GM12865 (cell line): ENCODE measurements at regions not wholly inside any gene's neighbourhood (a gene's known extent, or its start where the extent isn't known, plus 50 kb on each side); places are given as distances from the start of the nearest gene placed in this dataset.

ENCODE experiments used
- DNase-seq: peaks from one replicate; pipeline ENCODE4 v3.0.0; 2010; ENCODE audit warnings: low read depth
- H3K4me3 ChIP-seq: 2 replicates; pipeline ENCODE4 v1.5.1; 2011; ENCODE audit warnings: mild to moderate bottlenecking, low read depth, low read length, control low read depth
- TF ChIP-seq, protein P1 (sequence below): IDR thresholded peaks from 2 replicates; pipeline ENCODE4 v1.5.1; 2011; ENCODE audit warnings: low read length, control low read depth, low read depth, inconsistent platforms; ENCODE audit not compliant: insufficient read depth; ENCODE audit errors: missing control alignments

DNA sequence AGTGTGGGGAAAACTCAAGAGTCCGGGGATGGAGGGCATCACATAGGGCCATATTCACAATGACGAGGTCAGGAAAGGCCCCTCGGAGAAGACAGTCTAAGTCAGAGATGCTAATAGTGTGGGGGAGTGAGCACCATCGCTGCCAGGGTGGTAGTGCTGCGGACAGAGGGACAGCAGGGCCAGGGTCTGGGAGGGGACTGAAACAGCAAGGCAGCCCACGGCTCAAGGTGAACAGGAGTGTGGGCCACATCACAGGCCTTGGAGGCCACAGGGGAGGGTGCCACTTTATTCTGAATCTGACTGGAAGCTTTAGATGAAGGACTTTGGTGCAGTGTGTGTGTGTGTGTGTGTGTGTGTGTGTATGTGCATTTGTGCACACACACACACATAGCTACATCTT lies 130.9 kb upstream of the GLI2 start:
- TF ChIP-seq, protein P1, sequence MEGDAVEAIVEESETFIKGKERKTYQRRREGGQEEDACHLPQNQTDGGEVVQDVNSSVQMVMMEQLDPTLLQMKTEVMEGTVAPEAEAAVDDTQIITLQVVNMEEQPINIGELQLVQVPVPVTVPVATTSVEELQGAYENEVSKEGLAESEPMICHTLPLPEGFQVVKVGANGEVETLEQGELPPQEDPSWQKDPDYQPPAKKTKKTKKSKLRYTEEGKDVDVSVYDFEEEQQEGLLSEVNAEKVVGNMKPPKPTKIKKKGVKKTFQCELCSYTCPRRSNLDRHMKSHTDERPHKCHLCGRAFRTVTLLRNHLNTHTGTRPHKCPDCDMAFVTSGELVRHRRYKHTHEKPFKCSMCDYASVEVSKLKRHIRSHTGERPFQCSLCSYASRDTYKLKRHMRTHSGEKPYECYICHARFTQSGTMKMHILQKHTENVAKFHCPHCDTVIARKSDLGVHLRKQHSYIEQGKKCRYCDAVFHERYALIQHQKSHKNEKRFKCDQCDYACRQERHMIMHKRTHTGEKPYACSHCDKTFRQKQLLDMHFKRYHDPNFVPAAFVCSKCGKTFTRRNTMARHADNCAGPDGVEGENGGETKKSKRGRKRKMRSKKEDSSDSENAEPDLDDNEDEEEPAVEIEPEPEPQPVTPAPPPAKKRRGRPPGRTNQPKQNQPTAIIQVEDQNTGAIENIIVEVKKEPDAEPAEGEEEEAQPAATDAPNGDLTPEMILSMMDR: no peak
- no peak for DNase-seq
- no peak overlapping the region for H3K4me3 ChIP-seq

DNA sequence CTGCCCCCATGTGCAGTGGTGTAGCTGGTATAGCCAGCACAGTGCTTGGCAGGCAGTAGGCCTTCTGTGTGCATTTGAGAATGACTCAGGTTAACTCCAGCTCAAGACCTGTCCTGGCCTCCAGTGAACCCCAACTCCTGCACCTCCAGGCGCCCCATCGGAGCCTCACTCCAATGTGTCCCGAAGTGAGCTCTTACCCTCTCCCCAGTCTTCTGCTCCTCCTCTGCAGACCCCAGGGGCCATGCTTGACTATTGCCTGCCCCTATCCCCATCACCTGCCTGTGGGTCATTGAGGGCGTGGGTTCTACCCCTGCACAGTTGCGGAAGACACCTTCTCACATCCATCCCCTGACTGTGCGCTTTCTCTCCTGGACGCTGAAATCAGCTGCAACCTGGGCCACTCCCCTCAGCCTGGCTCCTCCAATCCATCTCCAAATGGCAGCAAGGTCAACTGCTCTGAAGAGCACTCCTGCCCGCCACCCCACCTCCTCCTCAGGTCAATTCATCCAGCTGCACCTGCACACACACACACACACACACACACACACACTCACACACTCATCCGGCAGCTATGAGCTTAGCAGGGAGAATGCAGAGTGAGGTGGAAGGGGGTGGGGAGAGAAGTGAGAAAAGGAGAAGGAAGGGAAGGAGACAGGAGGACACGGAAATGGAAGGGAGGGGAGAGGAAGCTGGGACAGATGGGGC lies 130.3 kb upstream of the GLI2 start:
- DNase-seq: no peak
- TF ChIP-seq, protein P1: no peak
- no peak overlapping the region for H3K4me3 ChIP-seq

DNA sequence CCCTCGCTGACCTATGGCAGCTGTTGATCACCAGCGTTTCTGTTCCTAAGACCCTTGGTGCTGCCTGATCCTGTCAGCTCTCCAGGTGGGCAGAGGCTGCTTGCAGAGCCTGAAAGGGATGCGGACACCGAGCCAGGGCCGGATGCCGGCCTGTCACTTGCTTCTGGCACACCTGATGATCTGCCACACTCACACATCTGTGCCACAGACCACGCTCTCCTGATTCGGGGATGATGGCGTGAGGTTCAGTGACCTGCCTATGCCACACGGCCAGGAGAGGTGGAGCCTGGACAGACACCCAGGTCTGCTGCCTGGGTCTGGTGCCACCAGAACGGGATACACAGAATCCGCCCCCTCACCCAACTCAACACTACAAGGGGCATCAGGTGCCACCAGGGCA lies 129.4 kb upstream of the GLI2 start:
- TF ChIP-seq, protein P1: no peak
- no peak for DNase-seq
- no peak overlapping the region for H3K4me3 ChIP-seq

DNA sequence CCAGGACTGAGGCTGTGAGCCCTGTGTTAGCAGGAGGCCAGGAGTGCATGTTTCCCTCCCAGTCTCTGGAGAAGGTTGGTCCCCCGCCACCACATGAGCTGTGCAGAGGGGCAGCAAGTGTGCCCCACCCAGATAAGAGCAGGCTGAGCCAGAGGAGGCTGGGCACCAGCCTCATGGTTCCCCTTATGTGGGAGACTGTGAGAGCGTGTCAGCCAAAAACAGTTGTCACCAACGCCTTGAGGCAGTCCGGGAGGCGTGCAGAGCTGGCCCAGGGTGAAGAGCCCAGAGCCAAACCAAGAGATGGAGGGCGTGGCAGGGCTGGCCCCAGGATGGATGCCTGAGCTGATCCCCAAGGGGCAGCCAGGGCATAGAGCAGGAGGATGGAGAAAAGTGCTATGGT lies 128.7 kb upstream of the GLI2 start:
- no peak overlapping the region for H3K4me3 ChIP-seq
- no peak for DNase-seq
- TF ChIP-seq, protein P1: no peak

DNA sequence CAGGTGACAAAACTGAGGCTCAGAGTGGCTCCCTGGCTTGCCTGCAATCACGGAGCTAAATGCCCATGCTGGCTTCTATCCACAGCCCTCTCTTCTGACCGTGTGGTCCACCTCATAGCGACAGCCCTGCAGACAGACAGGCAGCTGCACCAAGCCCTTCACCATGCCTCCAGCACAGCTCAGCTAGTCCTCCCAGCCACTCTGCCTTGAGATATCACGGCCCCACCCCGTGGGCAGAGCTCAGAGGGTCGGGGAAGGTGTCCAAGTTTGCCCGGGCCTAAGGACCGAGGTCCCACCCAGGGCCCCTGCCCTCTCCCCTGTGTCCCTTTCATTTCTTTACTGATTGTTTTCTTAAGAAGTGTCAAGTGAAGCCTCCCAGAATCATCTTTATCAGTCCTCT lies 128.2 kb upstream of the GLI2 start:
- DNase-seq: no peak
- TF ChIP-seq, protein P1: no peak
- no peak overlapping the region for H3K4me3 ChIP-seq

DNA sequence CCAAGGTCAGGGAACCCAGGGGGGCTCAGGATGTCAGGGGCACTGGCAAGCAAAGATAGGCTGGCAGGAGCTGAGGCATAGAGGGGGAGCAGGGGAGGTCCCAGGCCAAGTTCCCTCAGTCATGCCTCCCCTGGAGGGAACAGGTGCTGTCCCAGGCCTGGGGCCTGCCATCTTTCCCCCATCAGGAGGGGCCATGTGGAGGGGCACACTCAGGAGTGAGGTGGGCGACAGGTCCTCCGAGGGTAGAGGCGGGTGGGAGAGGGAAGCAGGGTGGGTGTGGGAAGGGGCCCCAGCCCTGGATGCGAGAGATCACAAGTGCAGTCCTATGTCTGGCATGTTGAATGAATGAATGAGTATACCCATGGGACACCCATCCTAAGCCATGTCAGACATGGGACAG lies 127.7 kb upstream of the GLI2 start:
- TF ChIP-seq, protein P1: no peak
- DNase-seq: no peak
- H3K4me3 ChIP-seq: no peak overlapping the region

DNA sequence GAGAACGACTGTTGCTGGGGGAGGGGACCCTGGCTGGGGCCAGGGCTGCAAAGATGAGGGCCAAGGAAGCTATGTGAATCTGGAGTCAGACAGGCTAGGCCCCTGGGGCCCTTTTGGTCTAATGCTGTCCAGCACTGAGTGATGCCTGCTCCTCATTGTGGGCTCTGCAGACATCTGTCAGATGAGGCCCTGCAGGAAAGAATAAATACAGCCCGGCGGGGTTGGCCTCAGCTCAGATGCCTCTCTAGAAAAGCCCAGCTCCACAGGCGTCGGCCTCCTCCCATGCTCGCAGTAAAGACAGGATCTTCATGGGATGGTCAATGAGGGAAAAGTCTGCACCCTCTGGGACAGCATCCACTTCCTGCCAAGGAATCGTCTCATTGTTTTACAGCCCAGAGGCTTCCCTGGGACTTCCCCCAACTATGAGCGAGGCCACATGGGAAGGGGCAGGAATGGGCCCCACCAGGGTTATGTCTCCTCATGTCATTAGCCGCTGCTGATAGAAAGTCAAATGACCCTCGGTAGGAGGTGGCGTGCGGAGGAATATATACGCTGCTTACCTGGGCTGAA lies 125.8 kb upstream of the GLI2 start:
- TF ChIP-seq, protein P1: no peak
- H3K4me3 ChIP-seq: no peak overlapping the region
- DNase-seq: no peak
